ENCODE measurements at regions not wholly inside any gene's neighbourhood (a gene's known extent, or its start where the extent isn't known, plus 50 kb on each side); places are given as distances from the start of the nearest gene placed in this dataset.

DNA sequence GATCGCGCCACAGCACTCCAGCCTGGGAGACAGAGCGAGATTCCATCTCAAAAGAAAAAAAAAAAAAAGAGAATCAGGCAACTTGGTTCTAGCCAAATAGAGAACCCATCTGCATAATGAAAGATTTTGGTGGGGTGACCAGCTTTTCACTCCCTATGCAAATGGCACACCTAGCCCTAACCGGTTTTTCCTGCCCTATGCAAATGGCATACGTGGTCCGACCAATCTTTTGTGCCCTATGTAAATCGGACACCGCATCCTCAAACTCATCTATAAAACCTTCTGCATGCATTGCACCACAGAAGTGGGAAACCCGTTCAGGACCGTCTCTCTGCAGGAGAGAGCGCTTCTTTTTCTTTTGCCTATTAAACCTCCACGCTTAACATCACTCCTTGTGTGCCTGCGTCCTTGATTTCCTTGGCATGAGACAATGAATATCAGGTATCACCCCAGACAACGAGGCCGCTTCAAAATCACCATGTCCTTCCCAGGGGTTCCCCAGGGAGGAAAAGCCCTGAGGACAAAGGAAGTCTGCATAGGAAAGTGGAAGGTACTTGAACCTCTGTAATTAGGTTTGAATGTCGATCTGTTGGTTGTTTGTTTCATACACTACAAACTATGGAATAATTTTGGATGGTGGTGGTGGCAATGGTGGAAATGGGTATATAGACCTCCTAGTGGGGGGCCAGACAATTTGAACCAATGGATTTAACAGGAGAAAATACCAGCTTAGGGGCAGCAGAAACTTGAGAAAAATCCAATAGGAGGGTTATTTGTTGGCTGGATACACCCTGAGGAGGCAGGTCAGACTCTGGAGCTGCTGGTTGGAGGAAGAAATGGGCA, 396.2 kb downstream of the TYW1 start:
- no peak for TF ChIP-seq EZH2 (IDR thresholded peaks at IDR 0.05; ENCODE audit: insufficient read depth, poor library complexity, severe bottlenecking)
- TF ChIP-seq EZH2phosphoT487 (IDR thresholded peaks at IDR 0.05; ENCODE audit: insufficient read depth, low read depth): no peak

Data from GM23248 (cell line).